GM12878 (cell line): ENCODE measurements at regions not wholly inside any gene's neighbourhood (a gene's known extent, or its start where the extent isn't known, plus 50 kb on each side); places are given as distances from the start of the nearest gene placed in this dataset.

Experiments
- ATAC-seq: fragments of 200-7000 bp; cut with Tn5 transposase; 3 replicates; pipeline ENCODE4 v1.9.1; 2020; ENCODE audit warnings: mild to moderate bottlenecking, moderate library complexity
- BruUV-seq: library from RNA; stranded (reverse); fragments of 400-500 nt; replicated peaks from 2 replicates; lab custom pipeline; 2021; lab: Mats Ljungman, UMichigan
- CTCF ChIA-PET: fragments of 300-600 bp; sonication (Branson Sonifier 250); formaldehyde crosslinking; extraction: SDS; loops from one replicate; lab custom pipeline; 2021; ENCODE audit warnings: inconsistent platforms; lab: Yijun Ruan, JAX
- POLR2A ChIA-PET: fragments of 350-600 bp; formaldehyde crosslinking; extraction: SDS; loops from one replicate; lab custom pipeline; 2021; ENCODE audit warnings: inconsistent platforms; lab: Charles Lee
- RAD21 ChIA-PET: fragments of 300-600 bp; sonication (Branson Sonifier 250); formaldehyde crosslinking; loops from one replicate; lab custom pipeline; 2023; ENCODE audit warnings: antibody characterized with exemption; ENCODE audit not compliant: unreplicated experiment; lab: Charles Lee
- SMC1A ChIA-PET: fragments of 300-600 bp; sonication (Branson Sonifier 250); formaldehyde crosslinking; loops from one replicate; lab custom pipeline; 2023; ENCODE audit not compliant: unreplicated experiment, uncharacterized antibody; lab: Charles Lee
- DNase-seq: peaks from one replicate; pipeline ENCODE4 v3.0.0-alpha.2; 2011; ENCODE audit warnings: low read depth, low spot score
- FAIRE-seq: peaks from 3 replicates; lab custom pipeline; 2011; peaks lifted over from hg19 to GRCh38; lab: Jason Lieb, UNC
- H2AFZ ChIP-seq: 2 replicates; pipeline ENCODE4 v1.6.0; 2011; ENCODE audit warnings: low read depth, low read length, control low read depth; ENCODE audit not compliant: control insufficient read depth
- H3K27ac ChIP-seq: 2 replicates; pipeline ENCODE4 v1.5.1; 2011; ENCODE audit warnings: control low read depth; ENCODE audit not compliant: control insufficient read depth, insufficient read depth
- H3K27me3 ChIP-seq, 2 experiments: replicated peaks in 1 of 2; 2 replicates each; pipeline versions ENCODE4 v1.6.0 to v1.6.1; 2011; ENCODE audit warnings: low read length in 1 of 2; ENCODE audit not compliant: control insufficient read depth in 2 of 2, insufficient read depth in 2 of 2
- H3K36me3 ChIP-seq, 2 experiments: 2 replicates each; pipeline ENCODE4 v1.5.1; 2011; ENCODE audit warnings: low read length in 1 of 2; ENCODE audit not compliant: control insufficient read depth in 2 of 2, insufficient read depth in 2 of 2
- H3K4me1 ChIP-seq: 2 replicates; pipeline ENCODE4 v1.6.1; 2011; ENCODE audit warnings: mild to moderate bottlenecking, low read length, moderate library complexity, mixed read lengths; ENCODE audit not compliant: control insufficient read depth, insufficient read depth
- H3K4me2 ChIP-seq: 2 replicates; pipeline ENCODE4 v1.6.0; 2011; ENCODE audit warnings: control low read depth; ENCODE audit not compliant: control insufficient read depth, insufficient read depth
- H3K4me3 ChIP-seq: fragments of 200-600 bp; sonication (generic); 2 replicates; pipeline ENCODE4 v1.5.1; 2016
- H3K79me2 ChIP-seq: 2 replicates; pipeline ENCODE4 v1.6.0; 2011; ENCODE audit warnings: low read length; ENCODE audit not compliant: control insufficient read depth, insufficient read depth
- H3K9ac ChIP-seq: 2 replicates; pipeline ENCODE4 v1.8.0; 2011; ENCODE audit warnings: low read length, control low read depth, mixed read lengths; ENCODE audit not compliant: control insufficient read depth, insufficient read depth
- H3K9me3 ChIP-seq: replicated peaks from 3 replicates; pipeline ENCODE4 v1.5.1; 2011; ENCODE audit warnings: mild to moderate bottlenecking, low read length; ENCODE audit not compliant: control insufficient read depth, insufficient read depth
- H4K20me1 ChIP-seq: 2 replicates; pipeline ENCODE4 v1.6.0; 2011; ENCODE audit not compliant: control insufficient read depth, insufficient read depth
- ESRRA ChIP-seq: IDR thresholded peaks from 2 replicates; pipeline ENCODE4 v1.6.1; 2012; ENCODE audit warnings: mild to moderate bottlenecking, low read length, improper control_type of control experiment
- SIN3A ChIP-seq: IDR thresholded peaks from 2 replicates; pipeline ENCODE4 v1.6.1; 2012; ENCODE audit warnings: low read depth, low read length, improper control_type of control experiment
- SIX5 ChIP-seq: IDR thresholded peaks from 2 replicates; pipeline ENCODE4 v1.6.1; 2011; ENCODE audit warnings: mild to moderate bottlenecking, low read depth, low read length, moderate library complexity; ENCODE audit not compliant: severe bottlenecking
- SMAD5 ChIP-seq: IDR thresholded peaks from 2 replicates; pipeline ENCODE4 v1.6.1; 2016; ENCODE audit warnings: antibody characterized with exemption, low read depth
- TBL1XR1 ChIP-seq: IDR thresholded peaks from 2 replicates; pipeline ENCODE4 v1.6.1; 2012; ENCODE audit warnings: low read depth, low read length, improper control_type of control experiment
- ZNF384 ChIP-seq: IDR thresholded peaks from 2 replicates; pipeline ENCODE4 v1.6.1; 2012; ENCODE audit warnings: low read depth, mild to moderate bottlenecking, low read length, improper control_type of control experiment, borderline replicate concordance
- ZSCAN29 ChIP-seq: fragments of 450-650 bp; IDR thresholded peaks from 2 replicates; pipeline ENCODE4 v1.6.1; 2017; ENCODE audit warnings: mild to moderate bottlenecking, moderate library complexity
- WGBS: methylation state at CpG from one replicate; pipeline ENCODE4 v1.1.6; 2016; ENCODE audit warnings: low lambda C conversion rate; ENCODE audit not compliant: insufficient replicate concordance, insufficient coverage; ENCODE audit errors: missing lambda C conversion rate; 5-methylcytosine and 5-hydroxymethylcytosine counted together
- in situ Hi-C: fragments of 300-500 bp; cut with MboI; formaldehyde crosslinking; loops from 9 replicates; pipeline ENCODE4 v1.14.3; 2018; ENCODE audit warnings: mixed read lengths
- intact Hi-C: fragments of 100-400 bp; cut with micrococcal nuclease; formaldehyde crosslinking; loops from one replicate; pipeline ENCODE4 v1.14.2; 2022; ENCODE audit not compliant: unreplicated experiment
- TF ChIP-seq, protein P1 (sequence below): fragments of 450-650 bp; IDR thresholded peaks from 2 replicates; pipeline ENCODE4 v1.6.1; 2018; ENCODE audit warnings: borderline replicate concordance, mild to moderate bottlenecking; ENCODE audit not compliant: partially characterized antibody
- TF ChIP-seq, protein P2 (sequence below): fragments of 450-650 bp; formaldehyde crosslinking; IDR thresholded peaks from 2 replicates; pipeline ENCODE4 v1.5.0; 2022; ENCODE audit warnings: mild to moderate bottlenecking, missing genetic modification characterization

DNA sequence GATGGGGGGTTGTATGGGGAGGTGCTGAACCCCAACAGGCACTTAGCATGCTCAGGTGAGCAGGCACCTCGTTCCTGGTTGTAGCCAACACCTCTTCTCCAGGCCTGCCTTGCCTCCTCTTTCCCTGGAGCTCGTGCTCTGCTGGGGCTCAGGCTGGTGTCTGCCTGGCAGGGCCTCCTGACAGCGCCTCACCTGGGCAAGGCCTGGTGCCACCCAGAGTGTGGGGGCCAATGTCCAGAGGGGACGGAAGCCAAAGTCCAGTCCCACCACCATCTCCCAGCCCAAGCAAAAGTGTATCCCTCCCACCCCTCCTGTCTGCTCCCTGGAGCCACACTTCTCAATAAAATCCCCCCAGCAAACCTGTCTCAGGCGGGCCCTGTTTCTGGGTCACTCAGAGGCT is 304.2 kb upstream of the TNRC6C start:
- ATAC-seq (no peak), FAIRE-seq (no peak), DNase-seq (no peak)
- Histone ChIP-seq H2AFZ (no peak overlapping the region), H3K4me1 (no peaks in the 10 kb centered on the region), H3K36me3 (no peaks in the 10 kb centered on the region), H3K4me3 (no peak overlapping the region), H3K27me3 (peaks cover 3% of the 10 kb centered on the region in 2 experiments), H3K79me2 (no peaks in the 10 kb centered on the region), H4K20me1 (no peaks in the 10 kb centered on the region), H3K9ac (no peak overlapping the region), H3K27ac (no peak overlapping the region), H3K9me3 (no peaks in the 10 kb centered on the region), H3K4me2 (no peak overlapping the region)
- intact Hi-C loops (no loop called here), in situ Hi-C loops (no loop called here)
- no peak for TF ChIP-seq TBL1XR1
- ChIA-PET POLR2A (no interaction called here), CTCF (no interaction called here), RAD21 (interaction anchor here (0.6 kb wide), 1 partner anchor 1324 kb away, joined by 3 read pairs; no protein-coding TSS in a partner anchor), SMC1A (no interaction called here)
- WGBS = 6% methylated on average over 5 of the region's 5 CpGs
- BruUV-seq = no TSS peak

DNA sequence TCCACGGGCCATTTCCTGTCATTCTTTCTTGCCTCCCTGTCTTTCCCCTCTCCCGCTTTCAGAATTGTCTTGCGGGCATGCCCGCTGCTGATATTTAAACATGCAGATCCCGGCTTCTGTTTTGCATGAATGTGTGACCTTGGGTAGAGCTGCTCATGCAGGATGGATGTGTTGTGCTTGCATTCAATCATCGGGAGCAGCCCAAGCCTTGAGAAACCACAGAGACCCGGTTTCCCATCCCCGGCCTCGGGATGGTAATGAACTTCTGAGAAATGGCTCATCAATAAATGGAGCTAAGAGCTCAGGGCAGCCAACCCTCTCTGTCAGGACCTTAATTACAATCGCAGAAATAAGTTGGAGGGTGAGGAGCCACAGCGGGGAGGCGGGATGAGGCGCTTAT is 303.7 kb upstream of the TNRC6C start:
- Histone ChIP-seq H3K9me3 (no peaks in the 10 kb centered on the region), H3K36me3 (no peaks in the 10 kb centered on the region), H3K4me3 (no peak overlapping the region), H3K79me2 (no peaks in the 10 kb centered on the region), H3K4me2 (no peak overlapping the region), H3K27ac (no peak overlapping the region), H3K9ac (no peak overlapping the region), H4K20me1 (no peaks in the 10 kb centered on the region), H2AFZ (no peak overlapping the region), H3K4me1 (no peaks in the 10 kb centered on the region), H3K27me3 (peaks cover 3% of the 10 kb centered on the region in 2 experiments)
- no peak for DNase-seq
- ChIA-PET SMC1A (no interaction called here), CTCF (no interaction called here), RAD21 (interaction anchor here (0.6 kb wide), 1 partner anchor 1325 kb away, joined by 3 read pairs; no protein-coding TSS in a partner anchor), POLR2A (no interaction called here)
- TF ChIP-seq ZSCAN29 = no peak
- TF ChIP-seq, protein P1, sequence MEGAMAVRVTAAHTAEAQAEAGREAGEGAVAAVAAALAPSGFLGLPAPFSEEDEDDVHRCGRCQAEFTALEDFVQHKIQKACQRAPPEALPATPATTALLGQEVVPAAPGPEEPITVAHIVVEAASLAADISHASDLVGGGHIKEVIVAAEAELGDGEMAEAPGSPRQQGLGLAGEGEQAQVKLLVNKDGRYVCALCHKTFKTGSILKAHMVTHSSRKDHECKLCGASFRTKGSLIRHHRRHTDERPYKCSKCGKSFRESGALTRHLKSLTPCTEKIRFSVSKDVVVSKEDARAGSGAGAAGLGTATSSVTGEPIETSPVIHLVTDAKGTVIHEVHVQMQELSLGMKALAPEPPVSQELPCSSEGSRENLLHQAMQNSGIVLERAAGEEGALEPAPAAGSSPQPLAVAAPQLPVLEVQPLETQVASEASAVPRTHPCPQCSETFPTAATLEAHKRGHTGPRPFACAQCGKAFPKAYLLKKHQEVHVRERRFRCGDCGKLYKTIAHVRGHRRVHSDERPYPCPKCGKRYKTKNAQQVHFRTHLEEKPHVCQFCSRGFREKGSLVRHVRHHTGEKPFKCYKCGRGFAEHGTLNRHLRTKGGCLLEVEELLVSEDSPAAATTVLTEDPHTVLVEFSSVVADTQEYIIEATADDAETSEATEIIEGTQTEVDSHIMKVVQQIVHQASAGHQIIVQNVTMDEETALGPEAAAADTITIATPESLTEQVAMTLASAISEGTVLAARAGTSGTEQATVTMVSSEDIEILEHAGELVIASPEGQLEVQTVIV = no peak
- no peak for TF ChIP-seq ESRRA
- no peak for TF ChIP-seq SIX5
- TF ChIP-seq ZNF384 = no peak
- no peak for TF ChIP-seq SMAD5
- TF ChIP-seq SIN3A = no peak
- TF ChIP-seq, protein P2, sequence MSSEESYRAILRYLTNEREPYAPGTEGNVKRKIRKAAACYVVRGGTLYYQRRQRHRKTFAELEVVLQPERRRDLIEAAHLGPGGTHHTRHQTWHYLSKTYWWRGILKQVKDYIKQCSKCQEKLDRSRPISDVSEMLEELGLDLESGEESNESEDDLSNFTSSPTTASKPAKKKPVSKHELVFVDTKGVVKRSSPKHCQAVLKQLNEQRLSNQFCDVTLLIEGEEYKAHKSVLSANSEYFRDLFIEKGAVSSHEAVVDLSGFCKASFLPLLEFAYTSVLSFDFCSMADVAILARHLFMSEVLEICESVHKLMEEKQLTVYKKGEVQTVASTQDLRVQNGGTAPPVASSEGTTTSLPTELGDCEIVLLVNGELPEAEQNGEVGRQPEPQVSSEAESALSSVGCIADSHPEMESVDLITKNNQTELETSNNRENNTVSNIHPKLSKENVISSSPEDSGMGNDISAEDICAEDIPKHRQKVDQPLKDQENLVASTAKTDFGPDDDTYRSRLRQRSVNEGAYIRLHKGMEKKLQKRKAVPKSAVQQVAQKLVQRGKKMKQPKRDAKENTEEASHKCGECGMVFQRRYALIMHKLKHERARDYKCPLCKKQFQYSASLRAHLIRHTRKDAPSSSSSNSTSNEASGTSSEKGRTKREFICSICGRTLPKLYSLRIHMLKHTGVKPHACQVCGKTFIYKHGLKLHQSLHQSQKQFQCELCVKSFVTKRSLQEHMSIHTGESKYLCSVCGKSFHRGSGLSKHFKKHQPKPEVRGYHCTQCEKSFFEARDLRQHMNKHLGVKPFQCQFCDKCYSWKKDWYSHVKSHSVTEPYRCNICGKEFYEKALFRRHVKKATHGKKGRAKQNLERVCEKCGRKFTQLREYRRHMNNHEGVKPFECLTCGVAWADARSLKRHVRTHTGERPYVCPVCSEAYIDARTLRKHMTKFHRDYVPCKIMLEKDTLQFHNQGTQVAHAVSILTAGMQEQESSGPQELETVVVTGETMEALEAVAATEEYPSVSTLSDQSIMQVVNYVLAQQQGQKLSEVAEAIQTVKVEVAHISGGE (CRISPR knock-in tag) = no peak
- BruUV-seq = no TSS peak
- intact Hi-C loops = no loop called here
- no peak for FAIRE-seq
- no peak for ATAC-seq
- WGBS = 34% methylated on average over 13 of the region's 13 CpGs
- in situ Hi-C loops = no loop called here
